ENCODE measurements at regions not wholly inside any gene's neighbourhood (a gene's known extent, or its start where the extent isn't known, plus 50 kb on each side); places are given as distances from the start of the nearest gene placed in this dataset.

DNA sequence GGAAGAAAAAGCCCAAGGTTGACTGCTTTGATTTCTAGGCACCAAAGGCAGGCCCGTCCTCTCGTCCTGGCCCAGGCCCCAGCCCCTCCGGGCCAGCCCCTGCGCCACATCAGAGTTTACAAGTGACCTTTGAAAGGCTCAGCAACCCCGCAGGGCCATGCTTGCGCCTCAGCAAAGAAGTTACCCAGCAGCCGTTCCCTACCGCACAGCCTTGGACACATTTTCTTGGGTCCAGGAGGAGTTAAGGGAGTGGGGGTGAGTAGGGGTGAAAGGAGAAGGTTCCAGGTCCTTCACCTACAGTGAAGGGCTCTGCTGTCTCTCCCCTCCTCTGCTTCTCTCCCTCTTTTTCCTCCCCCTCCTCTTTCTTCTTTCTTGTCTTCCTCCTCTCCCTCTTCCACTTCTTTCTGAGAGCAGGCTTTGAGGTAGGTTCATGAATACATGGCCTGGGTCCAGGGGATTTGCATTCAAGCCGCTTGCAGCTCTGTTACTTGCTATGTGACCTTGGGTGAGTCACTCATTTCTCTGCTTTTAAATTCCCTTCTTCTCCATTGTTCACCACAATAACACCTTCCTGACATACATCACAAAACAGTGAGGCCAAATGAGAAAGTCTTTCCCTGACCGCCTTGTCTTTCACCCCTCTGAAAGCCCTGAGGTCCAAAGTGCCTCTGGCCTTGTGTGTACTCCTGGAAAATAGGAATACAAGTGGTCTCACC lies 223.3 kb upstream of the TPRG1 start:
- TF ChIP-seq, protein P1, sequence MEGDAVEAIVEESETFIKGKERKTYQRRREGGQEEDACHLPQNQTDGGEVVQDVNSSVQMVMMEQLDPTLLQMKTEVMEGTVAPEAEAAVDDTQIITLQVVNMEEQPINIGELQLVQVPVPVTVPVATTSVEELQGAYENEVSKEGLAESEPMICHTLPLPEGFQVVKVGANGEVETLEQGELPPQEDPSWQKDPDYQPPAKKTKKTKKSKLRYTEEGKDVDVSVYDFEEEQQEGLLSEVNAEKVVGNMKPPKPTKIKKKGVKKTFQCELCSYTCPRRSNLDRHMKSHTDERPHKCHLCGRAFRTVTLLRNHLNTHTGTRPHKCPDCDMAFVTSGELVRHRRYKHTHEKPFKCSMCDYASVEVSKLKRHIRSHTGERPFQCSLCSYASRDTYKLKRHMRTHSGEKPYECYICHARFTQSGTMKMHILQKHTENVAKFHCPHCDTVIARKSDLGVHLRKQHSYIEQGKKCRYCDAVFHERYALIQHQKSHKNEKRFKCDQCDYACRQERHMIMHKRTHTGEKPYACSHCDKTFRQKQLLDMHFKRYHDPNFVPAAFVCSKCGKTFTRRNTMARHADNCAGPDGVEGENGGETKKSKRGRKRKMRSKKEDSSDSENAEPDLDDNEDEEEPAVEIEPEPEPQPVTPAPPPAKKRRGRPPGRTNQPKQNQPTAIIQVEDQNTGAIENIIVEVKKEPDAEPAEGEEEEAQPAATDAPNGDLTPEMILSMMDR (IDR thresholded peaks at IDR 0.05): no peak
- no peak for TF ChIP-seq POLR2A (IDR thresholded peaks at IDR 0.05)
